HCT116 (cell line): ENCODE measurements at regions not wholly inside any gene's neighbourhood (a gene's known extent, or its start where the extent isn't known, plus 50 kb on each side); places are given as distances from the start of the nearest gene placed in this dataset.

Experiments
- ATAC-seq: fragments of 200-7000 bp; cut with Tn5 transposase; 2 replicates; pipeline ENCODE4 v1.9.1; 2020; ENCODE audit warnings: mild to moderate bottlenecking, moderate library complexity
- BruUV-seq: library from RNA; stranded (reverse); fragments of 400-500 nt; replicated peaks from 2 replicates; lab custom pipeline; 2021; lab: Mats Ljungman, UMichigan
- CTCF ChIA-PET: fragments of 300-600 bp; sonication (Branson Sonifier 250); formaldehyde crosslinking; loops from one replicate; lab custom pipeline; 2021; ENCODE audit warnings: antibody characterized with exemption; lab: Charles Lee
- POLR2A ChIA-PET: fragments of 300-600, 350-600 bp; sonication (Branson Sonifier 250); formaldehyde crosslinking; loops from one replicate; lab custom pipeline; 2021; ENCODE audit warnings: antibody characterized with exemption; lab: Charles Lee
- RAD21 ChIA-PET, 2 experiments: fragments of 300-600 bp; sonication (Branson Sonifier 250); formaldehyde crosslinking; loops; one replicate each; lab custom pipeline; 2023; ENCODE audit warnings: low total read pairs in 2 of 2; ENCODE audit not compliant: uncharacterized antibody in 2 of 2, unreplicated experiment in 2 of 2, low non-redundant PET in 1 of 2; lab: Charles Lee
- DNase-seq: peaks from one replicate; pipeline ENCODE4 v3.0.0-alpha.2; 2010; ENCODE audit warnings: low read depth, low spot score
- H2AFZ ChIP-seq: fragments of 200-600 bp; shearing (Covaris generic), sonication (generic); 2 replicates; pipeline ENCODE4 v1.6.1; 2017; ENCODE audit warnings: low read depth, mixed run types, mixed read lengths, antibody characterized with exemption, low read length; ENCODE audit not compliant: poor library complexity, severe bottlenecking
- H3K27ac ChIP-seq: 2 replicates; pipeline ENCODE4 v1.5.1; 2012; ENCODE audit warnings: low read depth, low read length
- H3K27me3 ChIP-seq: fragments of 200-600 bp; sonication (generic); 2 replicates; pipeline ENCODE4 v1.6.1; 2016; ENCODE audit warnings: mixed run types, low read length, mixed read lengths; ENCODE audit not compliant: insufficient read depth
- H3K36me3 ChIP-seq, 2 experiments: fragments of 200-500 bp in 1 of 2; fragments of 200-600 bp in 1 of 2; sonication (Bioruptor generic) in 1 of 2; sonication (generic) in 1 of 2; 2 replicates each; pipeline versions ENCODE4 v1.5.1 to v1.6.1; 2014 to 2016; ENCODE audit warnings: low read length in 2 of 2, inconsistent platforms in 1 of 2, mixed read lengths in 1 of 2, mixed run types in 1 of 2; ENCODE audit not compliant: insufficient read depth in 2 of 2, control insufficient read depth in 1 of 2
- H3K4me1 ChIP-seq, 2 experiments: fragments of 200-600 bp in 1 of 2; sonication (generic) in 1 of 2; 2 replicates each; pipeline versions ENCODE4 v1.5.1 to v1.6.1; 2012 to 2017; ENCODE audit warnings: low read length in 2 of 2, inconsistent platforms in 1 of 2, mild to moderate bottlenecking in 1 of 2, mixed read lengths in 1 of 2, mixed run types in 1 of 2, moderate library complexity in 1 of 2; ENCODE audit not compliant: insufficient read depth in 2 of 2, control insufficient read depth in 1 of 2
- H3K4me2 ChIP-seq: fragments of 200-600 bp; sonication (generic); 2 replicates; pipeline ENCODE4 v1.6.1; 2017; ENCODE audit warnings: mixed run types, low read length, mixed read lengths
- H3K4me3 ChIP-seq, 2 experiments: fragments of 200-600 bp in 1 of 2; sonication (generic) in 1 of 2; replicated peaks in 1 of 2; 2 replicates each; pipeline ENCODE4 v1.5.1; 2011 to 2016; ENCODE audit warnings: low read length in 2 of 2, control low read depth in 1 of 2, low read depth in 1 of 2, mild to moderate bottlenecking in 1 of 2, mixed read lengths in 1 of 2, mixed run types in 1 of 2
- H3K79me2 ChIP-seq: fragments of 200-600 bp; sonication (generic); 2 replicates; pipeline ENCODE4 v1.6.1; 2017; ENCODE audit warnings: mild to moderate bottlenecking, mixed run types, low read length, moderate library complexity, mixed read lengths; ENCODE audit not compliant: insufficient read depth
- H3K9ac ChIP-seq: fragments of 200-600 bp; sonication (generic); 2 replicates; pipeline ENCODE4 v1.6.1; 2016; ENCODE audit warnings: low read length, mixed read lengths
- H3K9me2 ChIP-seq: fragments of 200-600 bp; sonication (generic), shearing (Covaris generic); 2 replicates; pipeline ENCODE4 v1.6.1; 2017; ENCODE audit warnings: mixed run types, mild to moderate bottlenecking, moderate library complexity; ENCODE audit not compliant: insufficient read depth
- H3K9me3 ChIP-seq, 2 experiments: fragments of 200-500 bp in 1 of 2; fragments of 200-600 bp in 1 of 2; sonication (Bioruptor generic) in 1 of 2; sonication (generic) in 1 of 2; 2 replicates each; pipeline ENCODE4 v1.6.1; 2014 to 2017; ENCODE audit warnings: low read length in 2 of 2, mixed read lengths in 2 of 2, inconsistent platforms in 1 of 2, low read depth in 1 of 2, mild to moderate bottlenecking in 1 of 2, mixed run types in 1 of 2, moderate library complexity in 1 of 2; ENCODE audit not compliant: control insufficient read depth in 1 of 2, insufficient read depth in 1 of 2
- H4K20me1 ChIP-seq: fragments of 200-600 bp; sonication (generic), shearing (Covaris generic); 2 replicates; pipeline ENCODE4 v1.6.1; 2017; ENCODE audit warnings: mixed run types, mild to moderate bottlenecking, moderate library complexity; ENCODE audit not compliant: insufficient read depth
- CBX3 ChIP-seq: IDR thresholded peaks from 2 replicates; pipeline ENCODE4 v1.6.1; 2012; ENCODE audit warnings: low read depth
- CEBPB ChIP-seq: IDR thresholded peaks from 2 replicates; pipeline ENCODE4 v1.6.1; 2012; ENCODE audit warnings: low read depth
- CTCF ChIP-seq, 3 experiments: fragments of 200-600 bp in 1 of 3; sonication (generic) in 1 of 3; IDR thresholded peaks in 2 of 3; conservative IDR thresholded peaks in 1 of 3; 2 replicates each; pipeline ENCODE4 v1.5.1; 2012 to 2017; ENCODE audit warnings: low read depth in 2 of 3, low read length in 2 of 3, antibody characterized with exemption in 1 of 3, borderline replicate concordance in 1 of 3, control low read depth in 1 of 3, mild to moderate bottlenecking in 1 of 3, mixed read lengths in 1 of 3, mixed run types in 1 of 3, moderate library complexity in 1 of 3; ENCODE audit not compliant: insufficient read depth in 1 of 3
- ELF1 ChIP-seq: IDR thresholded peaks from 2 replicates; pipeline ENCODE4 v1.6.1; 2012; ENCODE audit warnings: low read depth, borderline replicate concordance
- EZH2 ChIP-seq: fragments of 200-600 bp; sonication (generic); IDR thresholded peaks from 2 replicates; pipeline ENCODE4 v1.6.1; 2017; ENCODE audit warnings: antibody characterized with exemption, mixed run types
- EZH2phosphoT487 ChIP-seq: fragments of 200-600 bp; IDR thresholded peaks from 2 replicates; pipeline ENCODE4 v1.6.1; 2018; ENCODE audit warnings: antibody characterized with exemption, borderline replicate concordance
- FOSL1 ChIP-seq: IDR thresholded peaks from 2 replicates; pipeline ENCODE4 v1.6.1; 2012; ENCODE audit warnings: low read depth
- JUND ChIP-seq: IDR thresholded peaks from 2 replicates; pipeline ENCODE4 v1.6.1; 2012
- POLR2AphosphoS5 ChIP-seq: IDR thresholded peaks from 2 replicates; pipeline ENCODE4 v1.6.1; 2011; ENCODE audit warnings: mild to moderate bottlenecking, low read depth, low read length, moderate library complexity
- RAD21 ChIP-seq: IDR thresholded peaks from 2 replicates; pipeline ENCODE4 v1.6.1; 2012; ENCODE audit warnings: low read depth, mild to moderate bottlenecking
- SIN3A ChIP-seq: IDR thresholded peaks from 2 replicates; pipeline ENCODE4 v1.6.1; 2012; ENCODE audit warnings: low read depth
- SP1 ChIP-seq: IDR thresholded peaks from 2 replicates; pipeline ENCODE4 v1.6.1; 2012; ENCODE audit warnings: low read depth
- SRF ChIP-seq: IDR thresholded peaks from 2 replicates; pipeline ENCODE4 v1.6.1; 2012; ENCODE audit warnings: low read depth
- TCF7L2 ChIP-seq: IDR thresholded peaks from 2 replicates; pipeline ENCODE4 v1.7.0; 2011; ENCODE audit warnings: borderline replicate concordance, inconsistent platforms; ENCODE audit not compliant: insufficient read depth, insufficient read length; ENCODE audit errors: extremely low read depth
- intact Hi-C: fragments of 100-400 bp; cut with micrococcal nuclease; formaldehyde crosslinking; loops from 2 replicates; pipeline ENCODE4 v1.10.0; 2022
- TF ChIP-seq, protein P1 (sequence below): IDR thresholded peaks from 2 replicates; pipeline ENCODE4 v1.6.1; 2012; ENCODE audit warnings: low read depth
- TF ChIP-seq, protein P2 (sequence below): IDR thresholded peaks from 2 replicates; pipeline ENCODE4 v1.6.1; 2012
- TF ChIP-seq, protein P3 (sequence below): IDR thresholded peaks from 2 replicates; pipeline ENCODE4 v1.6.1; 2011; ENCODE audit warnings: mild to moderate bottlenecking, low read length, moderate library complexity; ENCODE audit not compliant: insufficient replicate concordance; ENCODE audit errors: extremely low read depth
- TF ChIP-seq, protein P4 (sequence below): IDR thresholded peaks from 2 replicates; pipeline ENCODE4 v1.6.1; 2012

- ChIA-PET RAD21 (no interaction called here), CTCF (no interaction called here), POLR2A (no interaction called here)
- TF ChIP-seq, protein P1, sequence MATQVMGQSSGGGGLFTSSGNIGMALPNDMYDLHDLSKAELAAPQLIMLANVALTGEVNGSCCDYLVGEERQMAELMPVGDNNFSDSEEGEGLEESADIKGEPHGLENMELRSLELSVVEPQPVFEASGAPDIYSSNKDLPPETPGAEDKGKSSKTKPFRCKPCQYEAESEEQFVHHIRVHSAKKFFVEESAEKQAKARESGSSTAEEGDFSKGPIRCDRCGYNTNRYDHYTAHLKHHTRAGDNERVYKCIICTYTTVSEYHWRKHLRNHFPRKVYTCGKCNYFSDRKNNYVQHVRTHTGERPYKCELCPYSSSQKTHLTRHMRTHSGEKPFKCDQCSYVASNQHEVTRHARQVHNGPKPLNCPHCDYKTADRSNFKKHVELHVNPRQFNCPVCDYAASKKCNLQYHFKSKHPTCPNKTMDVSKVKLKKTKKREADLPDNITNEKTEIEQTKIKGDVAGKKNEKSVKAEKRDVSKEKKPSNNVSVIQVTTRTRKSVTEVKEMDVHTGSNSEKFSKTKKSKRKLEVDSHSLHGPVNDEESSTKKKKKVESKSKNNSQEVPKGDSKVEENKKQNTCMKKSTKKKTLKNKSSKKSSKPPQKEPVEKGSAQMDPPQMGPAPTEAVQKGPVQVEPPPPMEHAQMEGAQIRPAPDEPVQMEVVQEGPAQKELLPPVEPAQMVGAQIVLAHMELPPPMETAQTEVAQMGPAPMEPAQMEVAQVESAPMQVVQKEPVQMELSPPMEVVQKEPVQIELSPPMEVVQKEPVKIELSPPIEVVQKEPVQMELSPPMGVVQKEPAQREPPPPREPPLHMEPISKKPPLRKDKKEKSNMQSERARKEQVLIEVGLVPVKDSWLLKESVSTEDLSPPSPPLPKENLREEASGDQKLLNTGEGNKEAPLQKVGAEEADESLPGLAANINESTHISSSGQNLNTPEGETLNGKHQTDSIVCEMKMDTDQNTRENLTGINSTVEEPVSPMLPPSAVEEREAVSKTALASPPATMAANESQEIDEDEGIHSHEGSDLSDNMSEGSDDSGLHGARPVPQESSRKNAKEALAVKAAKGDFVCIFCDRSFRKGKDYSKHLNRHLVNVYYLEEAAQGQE = no peak
- TF ChIP-seq ELF1 (no peak), TCF7L2 (no peak), SRF (no peak), CBX3 (no peak), EZH2phosphoT487 (no peak), JUND (no peak), EZH2 (no peak), SIN3A (no peak), RAD21 (no peak), CEBPB (no peak), SP1 (no peak), CTCF (IDR thresholded peaks at IDR 0.05 in 2 of 3, conservative IDR thresholded peaks at IDR 0.05 in 1 of 3; ENCODE audit: borderline replicate concordance in 1 of 3, insufficient read depth in 1 of 3, low read depth in 2 of 3, low read length in 2 of 3) (no peak), FOSL1 (no peak), POLR2AphosphoS5 (no peak)
- TF ChIP-seq, protein P2, sequence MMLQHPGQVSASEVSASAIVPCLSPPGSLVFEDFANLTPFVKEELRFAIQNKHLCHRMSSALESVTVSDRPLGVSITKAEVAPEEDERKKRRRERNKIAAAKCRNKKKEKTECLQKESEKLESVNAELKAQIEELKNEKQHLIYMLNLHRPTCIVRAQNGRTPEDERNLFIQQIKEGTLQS = no peak
- TF ChIP-seq, protein P3, sequence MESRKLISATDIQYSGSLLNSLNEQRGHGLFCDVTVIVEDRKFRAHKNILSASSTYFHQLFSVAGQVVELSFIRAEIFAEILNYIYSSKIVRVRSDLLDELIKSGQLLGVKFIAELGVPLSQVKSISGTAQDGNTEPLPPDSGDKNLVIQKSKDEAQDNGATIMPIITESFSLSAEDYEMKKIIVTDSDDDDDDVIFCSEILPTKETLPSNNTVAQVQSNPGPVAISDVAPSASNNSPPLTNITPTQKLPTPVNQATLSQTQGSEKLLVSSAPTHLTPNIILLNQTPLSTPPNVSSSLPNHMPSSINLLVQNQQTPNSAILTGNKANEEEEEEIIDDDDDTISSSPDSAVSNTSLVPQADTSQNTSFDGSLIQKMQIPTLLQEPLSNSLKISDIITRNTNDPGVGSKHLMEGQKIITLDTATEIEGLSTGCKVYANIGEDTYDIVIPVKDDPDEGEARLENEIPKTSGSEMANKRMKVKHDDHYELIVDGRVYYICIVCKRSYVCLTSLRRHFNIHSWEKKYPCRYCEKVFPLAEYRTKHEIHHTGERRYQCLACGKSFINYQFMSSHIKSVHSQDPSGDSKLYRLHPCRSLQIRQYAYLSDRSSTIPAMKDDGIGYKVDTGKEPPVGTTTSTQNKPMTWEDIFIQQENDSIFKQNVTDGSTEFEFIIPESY = no peak
- TF ChIP-seq, protein P4, sequence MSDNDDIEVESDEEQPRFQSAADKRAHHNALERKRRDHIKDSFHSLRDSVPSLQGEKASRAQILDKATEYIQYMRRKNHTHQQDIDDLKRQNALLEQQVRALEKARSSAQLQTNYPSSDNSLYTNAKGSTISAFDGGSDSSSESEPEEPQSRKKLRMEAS = no peak
- no TSS peak for BruUV-seq
- H2AFZ ChIP-seq = no peak overlapping the region
- peaks cover 4 to 12% of the 10 kb centered on the region in 2 experiments; a peak in 2 of 4 replicates for H3K9me3 ChIP-seq
- H4K20me1 ChIP-seq = no peaks in the 10 kb centered on the region
- no peak overlapping the region for H3K9ac ChIP-seq
- H3K4me1 ChIP-seq = no peaks in the 10 kb centered on the region
- H3K4me3 ChIP-seq = no peak overlapping the region
- no peaks in the 10 kb centered on the region for H3K27me3 ChIP-seq
- intact Hi-C loops = no loop called here
- ATAC-seq (no peak), DNase-seq (no peak)
- no peaks in the 10 kb centered on the region for H3K9me2 ChIP-seq
- no peak overlapping the region for H3K4me2 ChIP-seq
- no peaks in the 10 kb centered on the region for H3K36me3 ChIP-seq
- no peak overlapping the region for H3K27ac ChIP-seq
- H3K79me2 ChIP-seq = no peaks in the 10 kb centered on the region
Observed at GRCh38 chr14:82482345-82482744, 948.7 kb upstream of the SEL1L start.
